GM21381 (cell line): ENCODE measurements at regions not wholly inside any gene's neighbourhood (a gene's known extent, or its start where the extent isn't known, plus 50 kb on each side); places are given as distances from the start of the nearest gene placed in this dataset.
"Not testable (repeated sequence)": the region's sequence is repeated elsewhere in the genome, so short reads cannot be mapped to it uniquely, and the experiment has no call there.

Experiments
- ATAC-seq: cut with Tn5 transposase; IDR thresholded peaks from one replicate; pipeline ENCODE4 v1.9.1; 2021; ENCODE audit warnings: mild to moderate bottlenecking, moderate library complexity; ENCODE audit not compliant: unreplicated experiment

GRCh38 chr15:77864211-77865105 lies 213.1 kb downstream of the TBC1D2B start:
- ATAC-seq: no peak

- ATAC-seq: no peak
Measured at GRCh38 chr15:77863491-77864105, 213.9 kb downstream of the TBC1D2B start.

DNA sequence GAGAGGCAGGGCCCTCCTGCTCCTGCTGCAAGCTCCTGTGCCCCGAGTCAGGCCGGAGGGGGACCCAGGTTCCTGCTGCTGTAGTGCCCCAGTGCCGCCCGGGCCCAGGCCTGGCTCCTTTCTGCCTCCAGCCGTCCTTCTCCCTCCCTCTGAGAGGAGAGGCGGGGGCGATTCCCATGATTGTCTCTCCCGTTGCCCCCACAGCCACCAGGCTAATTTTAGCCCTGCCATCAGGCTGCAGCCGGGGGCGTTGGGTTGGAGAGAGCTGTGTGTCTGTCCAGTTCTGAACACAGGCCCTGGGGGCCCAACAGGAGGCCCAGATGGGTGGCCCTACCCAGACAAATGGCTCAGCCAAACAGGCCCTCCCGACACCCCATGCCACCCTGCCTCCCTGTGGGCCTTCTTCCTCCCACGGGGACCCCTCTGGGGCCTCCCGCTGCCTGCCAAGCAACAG lies 214.8 kb downstream of the TBC1D2B start:
- ATAC-seq: no peak

- not testable (repeated sequence) for ATAC-seq
Measured at GRCh38 chr15:77861997-77862635, 215.4 kb downstream of the TBC1D2B start.

DNA sequence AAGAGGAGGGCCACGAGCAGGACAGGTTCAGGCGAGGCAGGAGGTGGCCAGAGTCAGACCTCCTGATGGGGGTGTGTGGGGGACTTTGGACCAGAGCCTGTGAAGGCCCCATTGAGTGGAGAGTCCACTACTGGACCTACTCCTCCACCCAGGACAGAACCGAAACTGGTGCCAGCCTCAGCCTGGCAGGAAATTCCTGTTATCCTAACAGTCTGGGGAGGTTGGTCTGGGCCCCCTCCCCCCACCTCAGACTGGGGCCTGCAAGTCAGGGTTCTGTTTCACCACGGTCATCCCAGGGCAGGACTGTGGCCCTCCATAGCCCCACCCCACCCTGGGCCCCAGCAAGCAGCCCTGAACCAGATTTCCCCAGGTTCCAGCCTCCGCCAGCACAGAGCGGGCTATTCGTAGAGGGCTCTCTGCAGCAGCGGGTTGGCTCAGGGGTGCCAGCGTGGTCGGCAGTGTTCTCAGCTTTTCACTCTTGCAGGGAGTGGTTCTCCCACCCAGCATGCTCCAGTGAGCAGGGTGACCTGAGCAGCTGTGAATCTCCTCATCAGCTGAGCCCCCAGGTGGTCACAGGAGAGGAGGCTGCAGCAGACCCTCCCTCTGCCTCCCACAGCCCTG lies 217.3 kb downstream of the TBC1D2B start:
- ATAC-seq: no peak

GRCh38 chr15:77859491-77860060 lies 217.9 kb downstream of the TBC1D2B start:
- ATAC-seq: no peak

- no peak for ATAC-seq
Measured at GRCh38 chr15:77858792-77859490, 218.6 kb downstream of the TBC1D2B start.

DNA sequence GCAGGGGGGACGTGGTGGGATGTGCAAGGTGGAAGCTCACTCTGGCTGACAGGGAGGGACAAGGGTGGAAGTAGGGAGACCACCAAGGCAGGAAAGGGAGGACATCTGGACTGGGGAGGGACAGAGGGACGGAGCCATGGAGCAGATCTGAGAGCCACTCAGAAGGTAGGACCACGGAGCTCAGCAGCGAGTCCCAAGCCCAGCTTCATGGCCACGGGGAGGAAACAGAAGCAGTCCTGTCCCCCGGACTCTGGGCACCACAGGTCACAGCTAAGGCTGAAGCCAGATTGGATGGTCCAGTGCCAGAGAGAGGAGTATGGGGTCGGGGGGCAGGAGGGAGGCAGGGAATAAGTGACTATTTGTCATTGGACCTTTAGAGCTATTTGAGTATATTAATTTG lies 220.1 kb downstream of the TBC1D2B start:
- no peak for ATAC-seq

GRCh38 chr15:77856705-77857346 lies 220.7 kb downstream of the TBC1D2B start:
- no peak for ATAC-seq

- no peak for ATAC-seq
Measured at GRCh38 chr15:77855871-77856270, 221.6 kb downstream of the TBC1D2B start.

- ATAC-seq: no peak
Measured at GRCh38 chr15:77854980-77855379, 222.3 kb upstream of the LINGO1 start.

DNA sequence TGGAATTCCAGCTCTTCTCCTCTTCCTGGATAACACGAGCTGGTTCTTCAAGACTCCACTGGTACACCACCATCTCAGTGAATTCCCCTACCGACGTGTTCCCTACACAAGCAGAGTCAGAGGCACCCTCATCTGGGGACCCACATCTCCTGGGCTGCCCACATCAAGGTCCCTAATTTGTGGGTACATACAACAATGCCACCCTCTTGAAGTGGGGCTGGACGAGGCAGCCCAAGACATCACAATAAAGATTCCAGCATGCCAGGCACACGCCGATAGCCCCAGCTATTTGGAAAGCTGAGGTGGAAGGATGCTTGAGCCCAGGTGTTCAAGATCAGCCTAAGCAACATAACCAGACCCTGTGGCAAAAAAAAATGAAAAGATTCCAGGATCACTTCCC lies 221.2 kb upstream of the LINGO1 start:
- no peak for ATAC-seq

DNA sequence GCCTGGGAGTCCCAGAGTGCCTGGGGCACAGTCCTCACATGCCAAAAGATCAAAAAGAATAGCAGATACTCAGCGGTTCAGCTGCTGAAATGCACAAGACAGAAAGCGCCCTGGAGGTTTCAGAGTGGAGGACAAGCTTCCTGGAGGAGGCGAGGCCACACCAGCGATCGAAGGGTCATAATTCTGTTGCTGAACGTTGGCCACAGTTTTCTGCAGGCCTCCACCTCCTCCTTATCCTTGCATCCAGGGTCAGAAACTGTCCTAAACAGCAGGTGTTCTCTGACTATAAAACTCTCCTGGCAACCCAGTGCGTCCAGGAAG lies 220.3 kb upstream of the LINGO1 start:
- ATAC-seq: no peak

GRCh38 chr15:77852241-77853007 lies 219.7 kb upstream of the LINGO1 start:
- no peak for ATAC-seq

GRCh38 chr15:77851691-77852090 lies 219.0 kb upstream of the LINGO1 start:
- no peak for ATAC-seq

- ATAC-seq: no peak
Measured at GRCh38 chr15:77851086-77851485, 218.4 kb upstream of the LINGO1 start.

DNA sequence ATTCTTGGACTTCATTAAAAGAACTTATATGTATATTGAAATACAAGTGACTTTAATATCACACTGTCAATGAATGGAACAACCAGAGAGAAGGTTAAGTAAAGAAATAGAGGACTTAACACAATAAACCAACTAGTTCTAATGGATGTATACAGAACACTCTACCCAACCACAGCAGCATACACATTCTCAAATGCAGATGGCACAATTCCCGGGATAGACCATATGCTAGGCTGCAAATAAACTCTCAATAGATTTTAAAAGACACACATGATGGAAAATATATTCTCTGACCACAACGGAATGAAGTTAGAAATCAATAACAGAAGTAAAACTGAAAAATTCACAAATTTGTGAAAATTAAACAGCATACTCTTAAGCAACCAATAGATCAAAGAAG lies 214.3 kb upstream of the LINGO1 start:
- no peak for ATAC-seq

GRCh38 chr15:77846360-77846759 lies 213.6 kb upstream of the LINGO1 start:
- ATAC-seq: no peak

GRCh38 chr15:77844798-77845446 lies 212.2 kb upstream of the LINGO1 start:
- ATAC-seq: no peak
